ENCODE measurements at regions not wholly inside any gene's neighbourhood (a gene's known extent, or its start where the extent isn't known, plus 50 kb on each side); places are given as distances from the start of the nearest gene placed in this dataset.

DNA sequence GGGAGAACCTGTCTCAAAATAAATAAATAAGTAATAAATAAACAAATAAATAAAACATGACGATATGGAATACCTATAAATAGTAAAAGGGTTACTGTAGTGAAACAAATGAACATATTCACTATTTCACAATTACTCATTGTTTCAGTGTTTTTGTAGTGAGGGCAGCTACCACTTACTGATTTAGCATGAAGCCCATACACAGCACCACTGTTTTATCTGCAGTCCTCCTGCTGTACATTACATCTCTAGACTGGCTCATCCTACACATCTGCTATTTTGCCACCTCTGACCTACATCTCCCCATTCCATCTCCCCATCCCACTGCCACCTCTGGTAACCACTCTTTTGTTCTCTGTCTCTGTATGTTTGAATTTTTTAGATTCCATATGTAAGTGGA, 332.7 kb upstream of the SMIM21 start:
- Histone ChIP-seq H3K36me3 (no peaks in the 10 kb centered on the region), H3K27me3 (no peaks in the 10 kb centered on the region), H3K9me3 (ENCODE audit: low read depth) (no peaks in the 10 kb centered on the region), H3K4me1 (ENCODE audit: low read depth) (no peaks in the 10 kb centered on the region), H3K4me3 (no peak overlapping the region), H3K27ac (no peak overlapping the region)
- DNase-seq (ENCODE audit: low read depth in 1 of 2, low spot score in 1 of 2) = no peak
- TF ChIP-seq, protein P1, sequence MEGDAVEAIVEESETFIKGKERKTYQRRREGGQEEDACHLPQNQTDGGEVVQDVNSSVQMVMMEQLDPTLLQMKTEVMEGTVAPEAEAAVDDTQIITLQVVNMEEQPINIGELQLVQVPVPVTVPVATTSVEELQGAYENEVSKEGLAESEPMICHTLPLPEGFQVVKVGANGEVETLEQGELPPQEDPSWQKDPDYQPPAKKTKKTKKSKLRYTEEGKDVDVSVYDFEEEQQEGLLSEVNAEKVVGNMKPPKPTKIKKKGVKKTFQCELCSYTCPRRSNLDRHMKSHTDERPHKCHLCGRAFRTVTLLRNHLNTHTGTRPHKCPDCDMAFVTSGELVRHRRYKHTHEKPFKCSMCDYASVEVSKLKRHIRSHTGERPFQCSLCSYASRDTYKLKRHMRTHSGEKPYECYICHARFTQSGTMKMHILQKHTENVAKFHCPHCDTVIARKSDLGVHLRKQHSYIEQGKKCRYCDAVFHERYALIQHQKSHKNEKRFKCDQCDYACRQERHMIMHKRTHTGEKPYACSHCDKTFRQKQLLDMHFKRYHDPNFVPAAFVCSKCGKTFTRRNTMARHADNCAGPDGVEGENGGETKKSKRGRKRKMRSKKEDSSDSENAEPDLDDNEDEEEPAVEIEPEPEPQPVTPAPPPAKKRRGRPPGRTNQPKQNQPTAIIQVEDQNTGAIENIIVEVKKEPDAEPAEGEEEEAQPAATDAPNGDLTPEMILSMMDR (IDR thresholded peaks at IDR 0.05; ENCODE audit: low read depth, low read length) = no peak

DNA sequence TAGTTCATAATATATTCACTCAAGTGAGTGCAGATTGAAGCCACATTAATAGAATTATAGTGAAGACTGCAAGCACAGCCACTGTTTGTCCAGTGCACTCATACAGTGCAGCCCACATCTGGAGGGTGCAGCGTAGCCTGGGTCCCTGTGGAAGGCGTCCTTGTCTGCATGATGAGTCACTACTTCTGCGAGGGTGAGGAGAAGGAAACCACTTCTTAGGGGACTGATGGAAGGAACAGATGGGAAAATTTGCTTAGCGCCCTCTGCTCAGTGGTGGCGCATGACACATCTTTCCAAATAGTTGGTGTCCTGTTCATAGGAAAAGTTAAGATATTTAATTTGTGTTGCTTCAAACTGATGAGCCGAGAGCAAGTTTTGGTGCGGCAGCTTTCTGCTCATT, 330.4 kb upstream of the SMIM21 start:
- DNase-seq (ENCODE audit: low read depth in 1 of 2, low spot score in 1 of 2) = no peak
- TF ChIP-seq, protein P1 (IDR thresholded peaks at IDR 0.05; ENCODE audit: low read depth, low read length) = no peak
- Histone ChIP-seq H3K36me3 (no peaks in the 10 kb centered on the region), H3K4me3 (no peak overlapping the region), H3K4me1 (ENCODE audit: low read depth) (no peaks in the 10 kb centered on the region), H3K27ac (no peak overlapping the region), H3K27me3 (no peaks in the 10 kb centered on the region), H3K9me3 (ENCODE audit: low read depth) (no peaks in the 10 kb centered on the region)

DNA sequence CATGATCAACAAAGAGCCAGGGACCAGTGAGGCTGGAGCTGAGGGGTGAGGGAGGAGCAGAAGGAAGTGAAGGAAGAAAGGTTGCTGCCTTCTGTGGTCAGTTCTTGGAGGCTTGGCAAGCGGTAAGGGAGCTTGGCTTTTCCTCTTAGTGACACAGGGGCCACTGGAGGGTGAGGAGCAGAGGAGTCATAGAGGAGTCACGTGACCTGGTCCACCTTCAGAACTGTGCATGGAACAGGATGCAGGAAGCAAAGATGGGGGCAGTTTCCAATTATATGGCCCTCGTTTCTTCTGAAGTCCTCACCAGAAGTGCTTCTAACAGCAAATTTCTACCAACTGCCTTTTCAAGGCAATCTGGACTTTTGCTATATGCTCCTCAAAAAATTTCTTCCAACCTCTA, 326.9 kb upstream of the SMIM21 start:
- DNase-seq (ENCODE audit: low read depth in 1 of 2, low spot score in 1 of 2) = no peak
- H3K4me3 ChIP-seq = no peak overlapping the region
- H3K4me1 ChIP-seq (ENCODE audit: low read depth) = no peaks in the 10 kb centered on the region
- H3K9me3 ChIP-seq (ENCODE audit: low read depth) = no peaks in the 10 kb centered on the region
- no peaks in the 10 kb centered on the region for H3K27me3 ChIP-seq
- TF ChIP-seq, protein P1 (IDR thresholded peaks at IDR 0.05; ENCODE audit: low read depth, low read length) = no peak
- no peak overlapping the region for H3K27ac ChIP-seq
- no peaks in the 10 kb centered on the region for H3K36me3 ChIP-seq

DNA sequence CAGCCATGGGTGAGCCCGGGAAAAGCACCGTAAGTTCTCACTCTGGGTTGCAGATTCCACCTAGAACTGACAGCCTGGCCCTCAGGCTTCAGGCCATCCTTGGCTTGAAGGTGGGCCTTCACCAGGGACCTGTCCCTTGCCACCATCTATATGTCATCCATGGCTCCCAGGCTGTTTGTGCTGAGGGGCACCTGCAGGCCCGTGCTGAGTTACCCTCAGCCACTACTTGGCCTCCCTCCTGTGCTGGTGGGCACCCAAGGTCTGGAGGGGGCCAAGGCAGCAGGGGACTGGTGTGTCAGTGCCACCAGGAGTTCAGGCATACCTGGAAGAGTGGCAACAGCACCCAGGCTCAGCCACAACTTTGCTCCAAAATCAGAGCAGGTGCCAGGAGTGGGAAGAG, 326.2 kb upstream of the SMIM21 start:
- no peak overlapping the region for H3K27ac ChIP-seq
- H3K36me3 ChIP-seq = no peaks in the 10 kb centered on the region
- no peaks in the 10 kb centered on the region for H3K9me3 ChIP-seq (ENCODE audit: low read depth)
- no peaks in the 10 kb centered on the region for H3K4me1 ChIP-seq (ENCODE audit: low read depth)
- no peaks in the 10 kb centered on the region for H3K27me3 ChIP-seq
- no peak for DNase-seq (ENCODE audit: low read depth in 1 of 2, low spot score in 1 of 2)
- TF ChIP-seq, protein P1 (IDR thresholded peaks at IDR 0.05; ENCODE audit: low read depth, low read length) = no peak
- H3K4me3 ChIP-seq = no peak overlapping the region

DNA sequence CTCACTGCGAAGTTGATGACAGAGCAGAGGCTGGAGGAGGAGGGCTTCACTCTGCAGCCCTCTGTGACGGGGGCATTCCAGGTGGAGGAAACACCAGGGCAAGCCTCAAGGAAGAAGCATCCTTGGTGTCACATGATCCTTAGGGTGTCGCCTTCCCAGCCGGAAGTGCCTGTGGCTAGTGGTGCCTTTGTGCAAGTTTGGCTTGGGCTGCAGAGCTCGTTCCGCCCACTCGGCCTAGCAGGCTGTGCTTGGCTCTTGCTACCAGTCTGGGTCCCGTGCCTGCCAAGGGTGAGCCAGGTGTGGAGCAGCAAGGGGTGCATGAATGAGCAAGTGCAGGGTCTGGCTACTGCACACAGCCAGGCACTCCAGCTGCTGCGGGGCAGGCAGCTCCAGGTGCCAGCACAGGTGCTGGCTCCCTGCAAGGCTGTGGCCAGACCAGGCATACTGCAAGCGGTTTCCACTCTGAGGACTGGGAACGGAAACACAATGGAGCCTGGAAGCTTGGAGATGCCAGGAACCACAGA, 325.3 kb upstream of the SMIM21 start:
- TF ChIP-seq, protein P1 (IDR thresholded peaks at IDR 0.05; ENCODE audit: low read depth, low read length) = no peak
- Histone ChIP-seq H3K9me3 (ENCODE audit: low read depth) (no peaks in the 10 kb centered on the region), H3K4me3 (no peak overlapping the region), H3K27ac (no peak overlapping the region), H3K36me3 (no peaks in the 10 kb centered on the region), H3K27me3 (no peaks in the 10 kb centered on the region), H3K4me1 (ENCODE audit: low read depth) (no peaks in the 10 kb centered on the region)
- no peak for DNase-seq (ENCODE audit: low read depth in 1 of 2, low spot score in 1 of 2)

DNA sequence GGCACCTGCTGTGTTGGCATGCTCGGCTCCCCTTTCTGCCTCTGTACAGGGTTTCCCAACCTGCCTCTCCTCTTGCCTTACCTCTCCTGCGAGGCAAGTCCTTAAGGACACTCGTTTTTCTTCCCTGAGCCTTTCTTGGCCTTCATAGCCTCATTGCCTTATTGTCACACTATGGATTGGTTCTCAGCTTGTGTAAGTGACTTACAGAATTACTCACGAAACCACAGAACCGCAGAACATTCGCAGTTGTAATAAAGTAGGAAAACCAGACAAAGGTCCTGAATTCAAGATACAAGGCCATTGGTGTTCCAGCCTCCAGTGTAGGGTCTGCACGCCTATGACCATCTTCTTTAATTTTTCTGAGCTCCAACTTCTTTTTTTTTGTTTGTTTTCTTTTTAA, 317.6 kb upstream of the SMIM21 start:
- Histone ChIP-seq H3K4me1 (ENCODE audit: low read depth) (no peaks in the 10 kb centered on the region), H3K4me3 (no peak overlapping the region), H3K27ac (no peak overlapping the region), H3K27me3 (no peaks in the 10 kb centered on the region), H3K9me3 (ENCODE audit: low read depth) (no peaks in the 10 kb centered on the region), H3K36me3 (no peaks in the 10 kb centered on the region)
- TF ChIP-seq, protein P1 (IDR thresholded peaks at IDR 0.05; ENCODE audit: low read depth, low read length) = no peak
- no peak for DNase-seq (ENCODE audit: low read depth in 1 of 2, low spot score in 1 of 2)
